ENCODE measurements at regions not wholly inside any gene's neighbourhood (a gene's known extent, or its start where the extent isn't known, plus 50 kb on each side); places are given as distances from the start of the nearest gene placed in this dataset.

GRCh38 chr6:14618759-14619418 lies 501.3 kb downstream of the CD83 start:
- TF ChIP-seq POLR2AphosphoS5 (IDR thresholded peaks at IDR 0.05) (no peak), POLR2A (IDR thresholded peaks at IDR 0.05; ENCODE audit: low read depth) (no peak), CTCF (IDR thresholded peaks at IDR 0.05) (no peak)
